Stimulated activated CD8-positive, alpha-beta memory T cell treated with anti-CD3 and anti-CD28 coated beads, Interleukin-15, amount 100 ng/mL, for 1 hour (primary cell): ENCODE measurements at regions not wholly inside any gene's neighbourhood (a gene's known extent, or its start where the extent isn't known, plus 50 kb on each side); places are given as distances from the start of the nearest gene placed in this dataset.
"Not testable (repeated sequence)": the region's sequence is repeated elsewhere in the genome, so short reads cannot be mapped to it uniquely, and the experiment has no call there.

Source experiments
- DNase-seq: peaks from one replicate; pipeline ENCODE4 v3.0.0-alpha.2; 2020; ENCODE audit warnings: low read depth

GRCh38 chr17:14423156-14423555, 122.3 kb downstream of the HS3ST3B1 start:
- not testable (repeated sequence) for DNase-seq

GRCh38 chr17:14417336-14417735, 116.5 kb downstream of the HS3ST3B1 start:
- DNase-seq, result no peak

- no peak for DNase-seq
Measured at GRCh38 chr17:14409292-14409691, 108.4 kb downstream of the HS3ST3B1 start.

GRCh38 chr17:14407541-14407940, 106.7 kb downstream of the HS3ST3B1 start:
- DNase-seq, result no peak

- no peak for DNase-seq
Measured at GRCh38 chr17:14405189-14405588, 104.3 kb downstream of the HS3ST3B1 start.
